ENCODE measurements at regions not wholly inside any gene's neighbourhood (a gene's known extent, or its start where the extent isn't known, plus 50 kb on each side); places are given as distances from the start of the nearest gene placed in this dataset.
"Not testable (repeated sequence)": the region's sequence is repeated elsewhere in the genome, so short reads cannot be mapped to it uniquely, and the experiment has no call there.

- H4K20me1 ChIP-seq (replicated peaks; ENCODE audit: insufficient read depth); H3K4me2 ChIP-seq; H3K4me1 ChIP-seq (ENCODE audit: insufficient read depth); H3K27me3 Mint-ChIP-seq (ENCODE audit: insufficient read depth, low read depth, poor library complexity); H3K27me3 ChIP-seq (ENCODE audit: insufficient read depth); H3F3A ChIP-seq (replicated peaks; ENCODE audit: low read depth); H3K27ac ChIP-seq (ENCODE audit: low read depth); H3K4me1 Mint-ChIP-seq; H3K9me2 ChIP-seq (ENCODE audit: insufficient read depth); H3K4me3 Mint-ChIP-seq; H3K4me3 ChIP-seq; H2AFZ ChIP-seq; ATAC-seq; H3K36me3 ChIP-seq (ENCODE audit: insufficient read depth); H3K79me2 ChIP-seq (replicated peaks; ENCODE audit: insufficient read depth); H3K27ac Mint-ChIP-seq; DNase-seq (ENCODE audit: low spot score): not testable (repeated sequence)
- Mint-ChIP-seq H3K9me3 (peaks cover 48% of the 10 kb centered on the region), H3K36me3 (ENCODE audit: low read depth) (peaks cover 19% of the 10 kb centered on the region)
Observed at GRCh38 chr6:126726454-126726853, 386.5 kb downstream of the CENPW start.

- Mint-ChIP-seq H3K4me3 (no peak overlapping the region), H3K9me3 (no peaks in the 10 kb centered on the region), H3K4me1 (no peaks in the 10 kb centered on the region; the same call in 2 of the 3 replicates), H3K36me3 (ENCODE audit: low read depth) (no peaks in the 10 kb centered on the region), H3K27me3 (ENCODE audit: insufficient read depth, low read depth, poor library complexity) (no peaks in the 10 kb centered on the region), H3K27ac (no peak overlapping the region)
- H2AFZ ChIP-seq = no peak overlapping the region
- no peaks in the 10 kb centered on the region for H3K9me2 ChIP-seq (ENCODE audit: insufficient read depth)
- H3K27me3 ChIP-seq (ENCODE audit: insufficient read depth) = no peaks in the 10 kb centered on the region
- no peak overlapping the region for H3K4me2 ChIP-seq
- no peaks in the 10 kb centered on the region for H3F3A ChIP-seq (replicated peaks; ENCODE audit: low read depth)
- no peak for ATAC-seq
- H3K27ac ChIP-seq (ENCODE audit: low read depth) = no peak overlapping the region
- no peaks in the 10 kb centered on the region for H3K36me3 ChIP-seq (ENCODE audit: insufficient read depth)
- no peaks in the 10 kb centered on the region for H4K20me1 ChIP-seq (replicated peaks; ENCODE audit: insufficient read depth)
- no peak for DNase-seq (ENCODE audit: low spot score)
- no peaks in the 10 kb centered on the region for H3K79me2 ChIP-seq (replicated peaks; ENCODE audit: insufficient read depth)
- H3K4me3 ChIP-seq = no peak overlapping the region
- no peaks in the 10 kb centered on the region for H3K4me1 ChIP-seq (ENCODE audit: insufficient read depth)
- TF ChIP-seq EZH2 (IDR thresholded peaks at IDR 0.05; ENCODE audit: low read depth, unreplicated experiment) (no peak), ZNF114 (CRISPR knock-in tag; IDR thresholded peaks at IDR 0.05) (no peak), POLR2AphosphoS5 (IDR thresholded peaks at IDR 0.05; ENCODE audit: low read depth) (no peak), ETS1 (IDR thresholded peaks at IDR 0.05) (no peak), ZNF462 (CRISPR knock-in tag; IDR thresholded peaks at IDR 0.05) (no peak), EZH2phosphoT487 (IDR thresholded peaks at IDR 0.05; ENCODE audit: unreplicated experiment) (no peak), CREB1 (CRISPR knock-in tag; IDR thresholded peaks at IDR 0.05; ENCODE audit: low read depth) (no peak), JUNB (IDR thresholded peaks at IDR 0.05; ENCODE audit: unreplicated experiment) (no peak), ZNF331 (CRISPR knock-in tag; IDR thresholded peaks at IDR 0.05; ENCODE audit: low read depth) (no peak), CTCF (conservative IDR thresholded peaks at IDR 0.05; ENCODE audit: low read depth in 2 of 2) (no peak), NANOG (IDR thresholded peaks at IDR 0.05; ENCODE audit: borderline replicate concordance) (no peak)
Observed at GRCh38 chr6:126738146-126738545, 380.3 kb upstream of the RSPO3 start.
